ENCODE measurements at regions not wholly inside any gene's neighbourhood (a gene's known extent, or its start where the extent isn't known, plus 50 kb on each side); places are given as distances from the start of the nearest gene placed in this dataset.
"Not testable (repeated sequence)": the region's sequence is repeated elsewhere in the genome, so short reads cannot be mapped to it uniquely, and the experiment has no call there.

GRCh38 chr7:127477295-127478023 lies 85.0 kb upstream of the ZNF800 start:
- H3K4me1 Mint-ChIP-seq = no peaks in the 10 kb centered on the region
- CTCF ChIA-PET = no interaction called here

GRCh38 chr7:127476618-127477017 lies 84.1 kb upstream of the ZNF800 start:
- DNase-seq (no peak), ATAC-seq (no peak)
- Mint-ChIP-seq H3K4me3 (no peak overlapping the region), H3K27ac (no peak overlapping the region), H3K27me3 (peaks cover 41% of the 10 kb centered on the region), H3K4me1 (no peaks in the 10 kb centered on the region), H3K9me3 (ENCODE audit: low read depth) (no peaks in the 10 kb centered on the region), H3K36me3 (no peaks in the 10 kb centered on the region)
- CTCF ChIA-PET = no interaction called here

More at GRCh38 chr7:127477295-127478023, 85.0 kb upstream of the ZNF800 start:
- Mint-ChIP-seq H3K27ac (no peak overlapping the region), H3K9me3 (ENCODE audit: low read depth) (no peaks in the 10 kb centered on the region), H3K27me3 (peaks cover 43% of the 10 kb centered on the region), H3K36me3 (no peaks in the 10 kb centered on the region), H3K4me3 (no peak overlapping the region)
- no peak for ATAC-seq
- no peak for DNase-seq

DNA sequence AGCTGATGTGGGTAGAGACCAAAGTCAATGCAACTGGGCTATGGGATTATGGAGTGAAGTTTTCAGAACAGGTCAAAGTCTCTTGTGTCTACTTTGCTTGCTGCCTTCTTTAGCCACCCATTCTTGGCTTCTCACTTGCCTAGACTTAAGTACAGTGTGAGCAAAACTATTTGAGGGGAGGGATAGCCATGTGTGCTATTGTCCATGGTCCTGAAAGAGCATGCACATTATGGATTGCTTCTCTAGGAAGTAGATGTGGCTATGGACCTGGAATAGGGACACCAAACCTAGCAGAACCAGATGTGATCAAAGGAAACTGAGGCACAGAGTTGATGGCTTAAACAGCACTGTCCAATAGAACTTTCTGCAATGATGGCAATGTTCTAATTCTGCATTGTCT lies 81.9 kb upstream of the ZNF800 start:
- no peaks in the 10 kb centered on the region for H3K9me3 Mint-ChIP-seq (ENCODE audit: low read depth)
- H3K36me3 Mint-ChIP-seq = no peaks in the 10 kb centered on the region
- H3K27ac Mint-ChIP-seq = no peak overlapping the region
- no peaks in the 10 kb centered on the region for H3K4me1 Mint-ChIP-seq
- CTCF ChIA-PET = no interaction called here
- H3K27me3 Mint-ChIP-seq = peaks cover 41% of the 10 kb centered on the region
- H3K4me3 Mint-ChIP-seq = no peak overlapping the region
- no peak for DNase-seq
- ATAC-seq = no peak

- H3K4me1 Mint-ChIP-seq = no peaks in the 10 kb centered on the region
- no peaks in the 10 kb centered on the region for H3K9me3 Mint-ChIP-seq (ENCODE audit: low read depth)
- peaks cover 37% of the 10 kb centered on the region for H3K27me3 Mint-ChIP-seq
- no peaks in the 10 kb centered on the region for H3K36me3 Mint-ChIP-seq
- no peak overlapping the region for H3K4me3 Mint-ChIP-seq
- no peak overlapping the region for H3K27ac Mint-ChIP-seq
- CTCF ChIA-PET = no interaction called here
- DNase-seq = no peak
- no peak for ATAC-seq
These were observed 80.9 kb upstream of the ZNF800 start for GRCh38 chr7:127473409-127473808.

GRCh38 chr7:127460077-127460476 lies 67.6 kb upstream of the ZNF800 start:
- CTCF ChIA-PET = no interaction called here
- Mint-ChIP-seq H3K27ac (no peak overlapping the region), H3K36me3 (no peaks in the 10 kb centered on the region), H3K9me3 (ENCODE audit: low read depth) (no peaks in the 10 kb centered on the region), H3K27me3 (peaks cover 13% of the 10 kb centered on the region), H3K4me3 (no peak overlapping the region), H3K4me1 (no peaks in the 10 kb centered on the region)
- DNase-seq = no peak
- no peak for ATAC-seq

DNA sequence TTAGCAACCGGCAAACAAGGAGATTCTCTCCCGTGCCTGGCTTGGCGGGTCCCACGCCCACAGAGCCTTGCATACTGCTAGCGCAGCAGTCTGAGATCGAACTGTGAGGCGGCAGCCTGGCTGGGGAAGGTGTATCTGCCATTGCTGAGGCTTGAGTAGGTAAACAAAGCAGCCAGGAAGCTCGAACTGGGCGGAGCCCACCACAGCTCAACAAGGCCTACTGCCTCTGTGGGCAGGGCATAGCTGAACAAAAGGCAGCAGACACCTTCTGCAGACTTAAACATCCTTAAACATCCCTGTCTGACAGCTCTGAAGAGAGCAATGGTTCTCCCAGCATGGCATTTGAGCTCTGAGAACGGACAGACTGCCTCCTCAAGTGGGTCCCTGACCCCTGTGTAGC lies 58.8 kb upstream of the ZNF800 start:
- H3K36me3 Mint-ChIP-seq; H3K9me3 Mint-ChIP-seq (ENCODE audit: low read depth); CTCF ChIA-PET; ATAC-seq; H3K27ac Mint-ChIP-seq; H3K4me1 Mint-ChIP-seq; DNase-seq; H3K4me3 Mint-ChIP-seq: not testable (repeated sequence)
- peaks cover 54% of the 10 kb centered on the region for H3K27me3 Mint-ChIP-seq

- CTCF ChIA-PET = interaction anchor here (0.9 to 4.8 kb wide), 5 partner anchors 11 to 103 kb away, joined by 3 to 47 read pairs (median 5); partner anchors contain the start of gene ZNF800
- no peak overlapping the region for H3K27ac Mint-ChIP-seq
- H3K4me3 Mint-ChIP-seq = no peak overlapping the region
- peaks cover 8% of the 10 kb centered on the region for H3K4me1 Mint-ChIP-seq
- no peak for DNase-seq
- no peak for ATAC-seq
- H3K27me3 Mint-ChIP-seq = peaks cover 46% of the 10 kb centered on the region
- H3K9me3 Mint-ChIP-seq (ENCODE audit: low read depth) = no peaks in the 10 kb centered on the region
- H3K36me3 Mint-ChIP-seq = peaks cover 1% of the 10 kb centered on the region
These were observed 56.1 kb upstream of the ZNF800 start for GRCh38 chr7:127448566-127448965.

DNA sequence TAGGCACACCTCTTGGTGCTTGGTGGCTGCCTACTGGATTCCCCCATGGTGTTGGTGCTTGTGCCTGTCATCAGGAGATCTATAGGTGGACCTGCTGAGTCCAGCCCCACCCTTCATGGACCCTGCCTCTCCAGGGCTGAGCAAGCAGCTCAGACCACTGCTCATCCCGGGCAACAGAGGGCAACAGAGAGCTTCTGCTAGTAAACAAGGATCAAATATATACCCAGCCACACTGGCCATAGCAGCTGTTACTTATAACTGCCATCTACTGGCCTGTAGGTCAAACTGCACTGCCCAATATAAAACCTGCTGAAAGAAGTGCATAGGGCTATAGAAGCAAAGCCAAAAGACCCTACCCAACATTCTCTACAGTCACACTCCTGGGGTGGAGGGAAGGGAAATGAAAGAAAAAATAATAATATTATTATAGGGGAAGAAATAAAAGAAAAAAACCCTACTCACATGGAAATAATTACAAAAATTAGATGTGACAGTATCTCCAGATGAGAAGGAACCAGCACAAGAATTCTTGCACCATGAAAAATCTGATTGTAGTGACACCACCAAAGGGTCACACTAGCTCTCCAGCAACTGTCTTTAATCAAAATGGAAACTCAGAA lies 54.9 kb upstream of the ZNF800 start:
- DNase-seq (peak; percentile 75), ATAC-seq (peak; percentile 100)
- Mint-ChIP-seq H3K27me3 (peaks cover 45% of the 10 kb centered on the region), H3K4me1 (peaks cover 8% of the 10 kb centered on the region), H3K36me3 (peaks cover 1% of the 10 kb centered on the region), H3K27ac (no peak overlapping the region), H3K4me3 (no peak overlapping the region), H3K9me3 (ENCODE audit: low read depth) (no peaks in the 10 kb centered on the region)
- CTCF ChIA-PET = interaction anchor here (0.6 to 4.8 kb wide), 32 partner anchors 10 to 762 kb away, joined by 3 to 47 read pairs (median 3); partner anchors contain the start of gene ZNF800

- ATAC-seq (no peak), DNase-seq (no peak)
- peaks cover 8% of the 10 kb centered on the region for H3K4me1 Mint-ChIP-seq
- CTCF ChIA-PET = interaction anchor here (0.6 to 4.8 kb wide), 26 partner anchors 11 to 763 kb away, joined by 3 to 47 read pairs (median 3); partner anchors contain the start of gene ZNF800
- H3K4me3 Mint-ChIP-seq = no peak overlapping the region
- peaks cover 1% of the 10 kb centered on the region for H3K36me3 Mint-ChIP-seq
- no peaks in the 10 kb centered on the region for H3K9me3 Mint-ChIP-seq (ENCODE audit: low read depth)
- no peak overlapping the region for H3K27ac Mint-ChIP-seq
- peaks cover 43% of the 10 kb centered on the region for H3K27me3 Mint-ChIP-seq
These were observed 54.3 kb upstream of the ZNF800 start for GRCh38 chr7:127446842-127447241.
